A204.1 (cell line): ENCODE measurements at regions not wholly inside any gene's neighbourhood (a gene's known extent, or its start where the extent isn't known, plus 50 kb on each side); places are given as distances from the start of the nearest gene placed in this dataset.
"Not testable (repeated sequence)": the region's sequence is repeated elsewhere in the genome, so short reads cannot be mapped to it uniquely, and the experiment has no call there.

Source experiments
- FAIRE-seq: peaks from 2 replicates; lab custom pipeline; 2012; peaks lifted over from hg19 to GRCh38; lab: Jason Lieb, UNC

- no peak for FAIRE-seq
These were observed 501.5 kb upstream of the SLC8A1 start for GRCh38 chr2:40953341-40953740.

GRCh38 chr2:40955042-40955441 is 503.2 kb upstream of the SLC8A1 start:
- no peak for FAIRE-seq

GRCh38 chr2:40955635-40956034 is 503.7 kb upstream of the SLC8A1 start:
- no peak for FAIRE-seq

- no peak for FAIRE-seq
These were observed 505.6 kb upstream of the SLC8A1 start for GRCh38 chr2:40957508-40957907.

GRCh38 chr2:40962026-40962425 is 510.1 kb upstream of the SLC8A1 start:
- no peak for FAIRE-seq

- no peak for FAIRE-seq
These were observed 512.8 kb upstream of the SLC8A1 start for GRCh38 chr2:40964509-40965250.

GRCh38 chr2:40967451-40967850 is 515.6 kb upstream of the SLC8A1 start:
- no peak for FAIRE-seq

- no peak for FAIRE-seq
These were observed 523.3 kb upstream of the SLC8A1 start for GRCh38 chr2:40975151-40975550.

- FAIRE-seq = no peak
These were observed 545.5 kb upstream of the SLC8A1 start for GRCh38 chr2:40997362-40997761.

GRCh38 chr2:41000374-41000773 is 548.5 kb upstream of the SLC8A1 start:
- FAIRE-seq = no peak

GRCh38 chr2:41000906-41001305 is 549.0 kb upstream of the SLC8A1 start:
- FAIRE-seq = no peak

GRCh38 chr2:41004700-41005099 is 552.8 kb upstream of the SLC8A1 start:
- no peak for FAIRE-seq

- FAIRE-seq = no peak
These were observed 568.5 kb upstream of the SLC8A1 start for GRCh38 chr2:41020358-41020757.

GRCh38 chr2:41024816-41025215 is 572.9 kb upstream of the SLC8A1 start:
- no peak for FAIRE-seq

- FAIRE-seq = no peak
These were observed 574.7 kb upstream of the SLC8A1 start for GRCh38 chr2:41026613-41027012.

- no peak for FAIRE-seq
These were observed 575.2 kb upstream of the SLC8A1 start for GRCh38 chr2:41027095-41027494.

- no peak for FAIRE-seq
These were observed 579.4 kb upstream of the SLC8A1 start for GRCh38 chr2:41031282-41031681.

GRCh38 chr2:41032715-41033114 is 580.8 kb upstream of the SLC8A1 start:
- no peak for FAIRE-seq

- FAIRE-seq = no peak
These were observed 581.2 kb upstream of the SLC8A1 start for GRCh38 chr2:41033127-41033526.

GRCh38 chr2:41038408-41038807 is 586.5 kb upstream of the SLC8A1 start:
- no peak for FAIRE-seq

- FAIRE-seq = not testable (repeated sequence)
These were observed 587.9 kb upstream of the SLC8A1 start for GRCh38 chr2:41039750-41040149.

GRCh38 chr2:41040782-41041520 is 589.1 kb upstream of the SLC8A1 start:
- FAIRE-seq = no peak

- FAIRE-seq = no peak
These were observed 590.5 kb upstream of the SLC8A1 start for GRCh38 chr2:41042343-41042742.

GRCh38 chr2:41061356-41061755 is 609.5 kb upstream of the SLC8A1 start:
- no peak for FAIRE-seq
